Kidney (tissue), 13 donors: ENCODE measurements at regions not wholly inside any gene's neighbourhood (a gene's known extent, or its start where the extent isn't known, plus 50 kb on each side); places are given as distances from the start of the nearest gene placed in this dataset.
"Not testable (repeated sequence)": the region's sequence is repeated elsewhere in the genome, so short reads cannot be mapped to it uniquely, and the experiment has no call there.

Experiments used
- DNase-seq, 5 donors: peaks; one replicate each; pipeline ENCODE4 v3.0.0-alpha.2; 2013 to 2020
- FAIRE-seq: peaks from 2 replicates; lab custom pipeline; 2012; peaks lifted over from hg19 to GRCh38; lab: Jason Lieb, UNC
- H3K27ac ChIP-seq, 2 donors: one replicate each; pipeline ENCODE4 v1.7.0; 2013; ENCODE audit warnings: low read depth in 2 of 2, low read length in 2 of 2, inconsistent platforms in 1 of 2
- H3K27me3 ChIP-seq: one replicate; pipeline ENCODE4 v1.7.1; 2013; ENCODE audit warnings: low read length, inconsistent platforms; ENCODE audit not compliant: control insufficient read depth, insufficient read depth
- H3K36me3 ChIP-seq, 3 donors: one replicate each; pipeline versions ENCODE4 v1.7.0 to v1.7.1; 2013; ENCODE audit warnings: low read length in 3 of 3, control low read depth in 1 of 3, inconsistent platforms in 1 of 3; ENCODE audit not compliant: insufficient read depth in 3 of 3, control insufficient read depth in 2 of 3
- H3K4me1 ChIP-seq, 3 donors: one replicate each; pipeline versions ENCODE4 v1.7.0 to v1.7.1; 2013; ENCODE audit warnings: low read length in 3 of 3, inconsistent platforms in 1 of 3, low read depth in 1 of 3; ENCODE audit not compliant: control insufficient read depth in 2 of 3, insufficient read depth in 2 of 3
- H3K4me3 ChIP-seq, 3 donors: one replicate each; pipeline versions ENCODE4 v1.7.0 to v1.8.1; 2013; ENCODE audit warnings: low read length in 3 of 3, control low read depth in 1 of 3, inconsistent platforms in 1 of 3
- H3K9ac ChIP-seq, 3 donors: one replicate each; pipeline versions ENCODE4 v1.7.0 to v1.7.1; 2013; ENCODE audit warnings: low read length in 3 of 3, control low read depth in 1 of 3, inconsistent platforms in 1 of 3
- H3K9me3 ChIP-seq, 3 donors: one replicate each; pipeline versions ENCODE4 v1.7.0 to v1.7.1; 2013; ENCODE audit warnings: low read length in 3 of 3, control low read depth in 1 of 3, inconsistent platforms in 1 of 3; ENCODE audit not compliant: control insufficient read depth in 2 of 3, insufficient read depth in 1 of 3
- CTCF ChIP-seq: IDR thresholded peaks from 3 replicates; pipeline ENCODE4 v1.5.1; 2012; ENCODE audit warnings: mild to moderate bottlenecking, moderate library complexity, borderline replicate concordance; ENCODE audit not compliant: insufficient read depth; ENCODE audit errors: extremely low read depth
- intact Hi-C: fragments of 100-400 bp; cut with DNase I; formaldehyde crosslinking; loops from one replicate; pipeline ENCODE4 v1.11.1; 2022
- donor health status: control.
- donor health status: control.
- donor health status: control.
- donor health status: control.
- donor health status: control.
- donor health status: DM: yes; HTN: yes; CAD: no.
- donor health status: Normal renal cell carcinoma (clear cell type).

DNA sequence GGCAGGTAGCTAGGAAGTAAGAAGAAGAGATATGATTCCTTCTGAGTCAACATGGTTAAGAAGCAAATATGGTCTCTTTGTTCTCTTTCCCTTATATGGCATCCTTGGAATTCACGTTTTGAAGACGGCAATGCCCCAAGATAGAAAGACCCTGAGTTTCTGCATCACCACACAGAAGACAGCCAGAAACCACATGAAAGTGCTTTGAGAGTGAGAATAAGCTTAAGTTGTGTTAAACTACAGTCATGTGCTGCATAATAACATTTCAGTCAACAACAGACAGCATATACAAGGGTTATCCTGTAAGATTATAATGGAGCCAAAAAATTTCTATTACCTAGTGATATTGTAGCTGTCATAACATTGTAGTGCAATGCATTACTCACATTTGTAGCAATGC is 89.9 kb upstream of the STEAP1 start:
- Histone ChIP-seq H3K9me3 (no peaks in the 10 kb centered on the region), H3K36me3 (no peaks in the 10 kb centered on the region), H3K27ac (no peak overlapping the region), H3K4me3 (no peak overlapping the region), H3K4me1 (no peaks in the 10 kb centered on the region), H3K27me3 (no peaks in the 10 kb centered on the region), H3K9ac (no peak overlapping the region)
- DNase-seq (no peak), FAIRE-seq (no peak)
- intact Hi-C loops: no loop called here
- no peak for TF ChIP-seq CTCF

GRCh38 chr7:90067171-90067570 is 87.1 kb upstream of the STEAP1 start:
- FAIRE-seq: no peak

GRCh38 chr7:90070238-90070637 is 84.0 kb upstream of the STEAP1 start:
- H3K27ac ChIP-seq, H3K4me1 ChIP-seq, H3K36me3 ChIP-seq, FAIRE-seq, H3K4me3 ChIP-seq, H3K9me3 ChIP-seq, H3K27me3 ChIP-seq, intact Hi-C loops, H3K9ac ChIP-seq: not testable (repeated sequence)
- DNase-seq: peak in 2 of 5 donors; percentile 11 to 34

More at GRCh38 chr7:90067171-90067570, 87.1 kb upstream of the STEAP1 start:
- Histone ChIP-seq H3K27me3 (no peaks in the 10 kb centered on the region), H3K36me3 (no peaks in the 10 kb centered on the region), H3K27ac (no peak overlapping the region), H3K4me1 (no peaks in the 10 kb centered on the region), H3K9ac (no peak overlapping the region), H3K4me3 (no peak overlapping the region), H3K9me3 (no peaks in the 10 kb centered on the region)
- no peak for DNase-seq
- no peak for TF ChIP-seq CTCF
- intact Hi-C loops: no loop called here

DNA sequence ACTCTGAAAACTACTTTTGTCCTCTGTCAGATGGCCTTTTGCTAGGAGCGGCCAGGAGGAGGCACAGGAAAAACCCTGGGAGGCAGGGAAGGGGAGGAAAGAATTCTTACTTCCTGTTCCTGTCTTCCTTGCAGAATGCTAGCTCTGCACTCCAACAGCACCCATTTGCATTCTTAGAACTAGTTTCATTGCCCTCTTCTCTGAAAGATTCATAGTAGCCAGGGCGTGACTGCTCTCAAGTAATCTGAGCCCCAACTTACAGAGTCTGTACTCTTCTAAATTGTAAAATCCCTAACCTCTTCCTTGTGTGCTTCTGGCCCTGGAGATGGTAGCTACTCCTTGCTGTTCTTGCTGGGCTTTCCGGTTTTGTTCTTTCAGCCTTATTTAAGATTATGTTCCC is 75.3 kb upstream of the STEAP1 start:
- FAIRE-seq (no peak), DNase-seq (no peak)
- Histone ChIP-seq H3K9ac (no peak overlapping the region), H3K36me3 (no peaks in the 10 kb centered on the region), H3K27me3 (no peaks in the 10 kb centered on the region), H3K9me3 (no peaks in the 10 kb centered on the region), H3K27ac (no peak overlapping the region), H3K4me1 (no peaks in the 10 kb centered on the region), H3K4me3 (no peak overlapping the region)
- no peak for TF ChIP-seq CTCF
- intact Hi-C loops: no loop called here
